AG04450 (cell line): ENCODE measurements at regions not wholly inside any gene's neighbourhood (a gene's known extent, or its start where the extent isn't known, plus 50 kb on each side); places are given as distances from the start of the nearest gene placed in this dataset.

Source experiments
- CTCF ChIA-PET: fragments of 300-600, 350-600 bp; formaldehyde crosslinking; extraction: SDS; loops from one replicate; lab custom pipeline; 2022; ENCODE audit warnings: antibody characterized with exemption, inconsistent platforms; lab: Charles Lee
- POLR2A ChIA-PET: fragments of 350-600 bp; formaldehyde crosslinking; extraction: SDS; loops from one replicate; lab custom pipeline; 2021; ENCODE audit warnings: antibody characterized with exemption, inconsistent platforms; lab: Yijun Ruan, JAX
- DNase-seq: peaks from one replicate; pipeline ENCODE4 v3.0.0-alpha.2; 2011; ENCODE audit warnings: low read depth, low spot score
- H3K27ac ChIP-seq: one replicate; pipeline ENCODE4 v1.5.1; 2012; ENCODE audit warnings: low read depth, low read length, control low read depth
- H3K27me3 ChIP-seq: one replicate; pipeline ENCODE4 v1.6.0; 2012; ENCODE audit warnings: low read length; ENCODE audit not compliant: control insufficient read depth, insufficient read depth
- H3K4me3 ChIP-seq: 2 replicates; pipeline ENCODE4 v1.5.1; 2011; ENCODE audit warnings: mild to moderate bottlenecking, low read depth, low read length, control low read depth
- H3K9me3 ChIP-seq: 2 replicates; pipeline ENCODE4 v1.5.1; 2012; ENCODE audit warnings: low read length; ENCODE audit not compliant: control insufficient read depth, insufficient read depth
- CTCF ChIP-seq: IDR thresholded peaks from 2 replicates; pipeline ENCODE4 v1.5.1; 2011; ENCODE audit warnings: low read depth, low read length, control low read depth, inconsistent platforms

GRCh38 chr4:83894831-83895230, 358.9 kb downstream of the GPAT3 start:
- CTCF ChIA-PET, result no interaction called here
- Histone ChIP-seq H3K27ac (no peak overlapping the region), H3K9me3 (no peaks in the 10 kb centered on the region), H3K4me3 (no peak overlapping the region), H3K27me3 (no peaks in the 10 kb centered on the region)
- DNase-seq, result no peak
- POLR2A ChIA-PET, result no interaction called here
- TF ChIP-seq CTCF, result no peak

DNA sequence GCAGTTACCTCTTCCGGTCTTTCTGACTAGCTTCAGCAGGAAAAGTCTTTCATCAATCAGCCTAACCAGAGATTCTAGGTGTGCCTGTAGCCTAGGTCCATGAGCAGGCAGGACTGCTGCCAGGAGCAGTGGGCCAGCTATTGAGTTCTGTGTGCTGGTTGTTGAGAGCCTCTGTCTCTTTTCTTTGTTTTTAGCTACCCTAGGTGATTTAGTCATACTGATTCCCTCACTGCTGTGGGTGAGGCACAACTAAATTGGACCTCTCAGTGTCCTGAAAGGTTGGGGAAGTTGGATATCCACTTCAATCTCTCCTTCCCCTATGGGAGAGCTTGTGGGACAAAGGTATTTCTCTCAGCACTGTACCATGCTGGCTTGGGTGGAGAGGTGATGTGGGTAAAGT, 354.9 kb downstream of the GPAT3 start:
- ChIA-PET POLR2A (no interaction called here), CTCF (no interaction called here)
- Histone ChIP-seq H3K27me3 (no peaks in the 10 kb centered on the region), H3K4me3 (no peak overlapping the region), H3K27ac (no peak overlapping the region), H3K9me3 (no peaks in the 10 kb centered on the region)
- no peak for DNase-seq
- no peak for TF ChIP-seq CTCF

DNA sequence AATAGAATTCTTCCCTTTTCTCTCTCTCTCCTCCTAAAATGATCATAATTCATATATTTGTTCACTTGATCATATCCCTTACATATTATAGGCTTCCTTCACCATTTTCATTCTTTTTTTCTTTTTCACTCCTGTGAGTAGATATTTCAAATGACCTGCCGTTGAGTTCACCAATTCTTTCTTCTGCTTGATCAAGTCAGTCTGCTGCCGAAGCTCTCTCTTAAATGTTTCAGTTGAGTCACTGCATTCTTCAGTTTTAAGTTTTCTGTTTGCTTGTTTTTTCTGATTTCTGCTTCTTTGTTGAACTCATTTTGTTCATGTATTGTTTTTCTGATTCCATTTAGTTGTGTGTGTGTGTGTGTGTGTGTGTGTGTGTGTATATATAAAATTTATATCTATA, 354.3 kb downstream of the GPAT3 start:
- ChIA-PET POLR2A (no interaction called here), CTCF (interaction anchor here (0.8 kb wide), 1 partner anchor 12 kb away, joined by 3 read pairs; no protein-coding TSS in a partner anchor)
- DNase-seq, result no peak
- Histone ChIP-seq H3K27ac (no peak overlapping the region), H3K9me3 (no peaks in the 10 kb centered on the region), H3K4me3 (no peak overlapping the region), H3K27me3 (no peaks in the 10 kb centered on the region)
- no peak for TF ChIP-seq CTCF

- no peaks in the 10 kb centered on the region for H3K27me3 ChIP-seq
- CTCF ChIA-PET, result interaction anchor here (0.8 kb wide), 1 partner anchor 12 kb away, joined by 3 read pairs; no protein-coding TSS in a partner anchor
- no peak for DNase-seq
- no peak for TF ChIP-seq CTCF
- no peak overlapping the region for H3K4me3 ChIP-seq
- H3K9me3 ChIP-seq, result no peaks in the 10 kb centered on the region
- POLR2A ChIA-PET, result no interaction called here
- H3K27ac ChIP-seq, result no peak overlapping the region
Measured at GRCh38 chr4:83889802-83890201, 353.9 kb downstream of the GPAT3 start.

DNA sequence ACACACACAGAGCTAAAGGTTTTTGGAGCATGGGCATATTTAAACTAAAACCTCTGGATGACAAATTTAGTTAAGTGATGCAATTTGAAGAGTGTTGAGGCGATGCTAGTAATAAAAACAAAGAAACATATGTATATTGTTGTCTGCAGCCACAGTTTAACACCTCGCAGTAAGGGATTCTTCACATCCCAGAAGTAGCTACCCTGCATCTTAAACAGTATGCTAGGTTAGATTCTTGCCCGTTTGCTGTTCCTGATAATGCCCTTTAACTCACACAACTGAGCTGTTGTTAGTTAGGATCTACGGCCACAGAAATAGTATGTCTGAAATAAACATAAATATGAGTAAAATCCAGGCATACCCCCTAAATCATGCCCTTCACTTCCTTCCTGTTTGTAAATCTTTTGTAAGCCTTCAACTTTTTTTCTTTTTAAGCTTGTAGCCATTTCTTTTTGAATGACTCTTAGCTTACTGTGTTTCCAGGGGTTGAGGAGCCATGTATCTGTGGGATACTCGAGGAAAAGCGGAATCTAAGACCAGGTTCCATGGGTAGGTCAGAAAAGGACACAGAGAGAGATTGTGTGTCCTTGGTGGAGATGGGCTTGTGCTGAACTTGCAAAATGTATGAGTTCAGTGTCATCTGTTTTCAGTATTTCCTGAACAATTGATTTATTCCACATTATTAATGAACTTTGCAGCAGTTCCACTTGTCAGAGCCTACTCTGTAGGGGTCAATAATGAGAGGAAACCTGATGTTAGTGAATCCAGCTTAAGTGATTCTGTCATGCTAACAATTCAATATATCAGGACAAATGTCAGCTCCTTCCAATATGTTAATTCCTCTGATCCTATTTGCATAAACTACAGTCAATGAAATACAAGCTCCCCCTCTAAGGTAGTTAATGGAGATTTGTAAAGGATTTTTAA, 349.6 kb downstream of the GPAT3 start:
- POLR2A ChIA-PET, result no interaction called here

More for the DNA sequence above, 349.6 kb downstream of the GPAT3 start:
- no peak for TF ChIP-seq CTCF
- H3K4me3 ChIP-seq, result no peak overlapping the region
- H3K9me3 ChIP-seq, result no peaks in the 10 kb centered on the region
- CTCF ChIA-PET, result interaction anchor here (0.5 to 0.6 kb wide), 2 partner anchors 30 to 338 kb away, joined by 3 read pairs; no protein-coding TSS in a partner anchor
- H3K27ac ChIP-seq, result no peak overlapping the region
- DNase-seq, result no peak
- no peaks in the 10 kb centered on the region for H3K27me3 ChIP-seq
